ENCODE measurements at regions not wholly inside any gene's neighbourhood (a gene's known extent, or its start where the extent isn't known, plus 50 kb on each side); places are given as distances from the start of the nearest gene placed in this dataset.
A peak's percentile ranks its signal among the peaks of the same experiment; 100 is the strongest.

DNA sequence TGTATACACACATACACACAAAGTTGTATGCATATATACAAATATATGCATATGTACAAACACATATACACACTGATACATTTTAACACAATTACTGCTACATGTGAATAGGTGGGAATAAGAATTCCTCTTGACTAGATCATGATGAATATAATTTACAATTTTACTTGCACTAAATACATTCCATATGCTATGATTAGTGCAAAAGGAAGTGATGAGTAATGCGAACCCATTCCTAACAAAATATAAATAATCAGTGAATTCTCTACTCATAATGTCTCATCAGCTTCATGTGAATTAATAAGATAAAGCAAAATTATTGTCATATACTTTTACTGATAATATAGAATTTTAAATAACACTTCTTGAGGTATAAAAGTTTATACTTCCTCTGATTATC, 1077.3 kb upstream of the PCDH10 start:
- H3K27me3 ChIP-seq (ENCODE audit: insufficient read depth, low read length, poor library complexity) = no peaks in the 10 kb centered on the region
- TF ChIP-seq, protein P1, sequence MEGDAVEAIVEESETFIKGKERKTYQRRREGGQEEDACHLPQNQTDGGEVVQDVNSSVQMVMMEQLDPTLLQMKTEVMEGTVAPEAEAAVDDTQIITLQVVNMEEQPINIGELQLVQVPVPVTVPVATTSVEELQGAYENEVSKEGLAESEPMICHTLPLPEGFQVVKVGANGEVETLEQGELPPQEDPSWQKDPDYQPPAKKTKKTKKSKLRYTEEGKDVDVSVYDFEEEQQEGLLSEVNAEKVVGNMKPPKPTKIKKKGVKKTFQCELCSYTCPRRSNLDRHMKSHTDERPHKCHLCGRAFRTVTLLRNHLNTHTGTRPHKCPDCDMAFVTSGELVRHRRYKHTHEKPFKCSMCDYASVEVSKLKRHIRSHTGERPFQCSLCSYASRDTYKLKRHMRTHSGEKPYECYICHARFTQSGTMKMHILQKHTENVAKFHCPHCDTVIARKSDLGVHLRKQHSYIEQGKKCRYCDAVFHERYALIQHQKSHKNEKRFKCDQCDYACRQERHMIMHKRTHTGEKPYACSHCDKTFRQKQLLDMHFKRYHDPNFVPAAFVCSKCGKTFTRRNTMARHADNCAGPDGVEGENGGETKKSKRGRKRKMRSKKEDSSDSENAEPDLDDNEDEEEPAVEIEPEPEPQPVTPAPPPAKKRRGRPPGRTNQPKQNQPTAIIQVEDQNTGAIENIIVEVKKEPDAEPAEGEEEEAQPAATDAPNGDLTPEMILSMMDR (IDR thresholded peaks at IDR 0.05; ENCODE audit: borderline replicate concordance, extremely low read depth, low read length, poor library complexity, severe bottlenecking) = no peak
- no peak for TF ChIP-seq EZH2 (IDR thresholded peaks at IDR 0.05; ENCODE audit: borderline replicate concordance, low read depth, low read length, severe bottlenecking)
- no peaks in the 10 kb centered on the region for H4K20me1 ChIP-seq (ENCODE audit: insufficient read depth, low read length)
- H3K9me3 ChIP-seq (ENCODE audit: insufficient read depth, low read length, severe bottlenecking) = no peaks in the 10 kb centered on the region
- H2AFZ ChIP-seq (ENCODE audit: low read depth, low read length) = no peak overlapping the region
- no peak overlapping the region for H3K4me3 ChIP-seq (ENCODE audit: low read depth in 1 of 2, low read length in 2 of 2)
- H3K9ac ChIP-seq (ENCODE audit: low read depth, low read length) = no peak overlapping the region
- DNase-seq (no peak), ATAC-seq (ENCODE audit: insufficient read depth, low read depth) (no peak)
- H3K4me2 ChIP-seq (ENCODE audit: insufficient read depth, low read length) = no peak overlapping the region
- no peaks in the 10 kb centered on the region for H3K79me2 ChIP-seq (ENCODE audit: insufficient read depth, low read length)
- no peak overlapping the region for H3K27ac ChIP-seq (ENCODE audit: low read length)
- no peaks in the 10 kb centered on the region; the same call in 1 of the 2 replicates for H3K4me1 ChIP-seq (ENCODE audit: insufficient read depth, low read length)
- H3K36me3 ChIP-seq (ENCODE audit: insufficient read depth, low read length) = no peaks in the 10 kb centered on the region

DNA sequence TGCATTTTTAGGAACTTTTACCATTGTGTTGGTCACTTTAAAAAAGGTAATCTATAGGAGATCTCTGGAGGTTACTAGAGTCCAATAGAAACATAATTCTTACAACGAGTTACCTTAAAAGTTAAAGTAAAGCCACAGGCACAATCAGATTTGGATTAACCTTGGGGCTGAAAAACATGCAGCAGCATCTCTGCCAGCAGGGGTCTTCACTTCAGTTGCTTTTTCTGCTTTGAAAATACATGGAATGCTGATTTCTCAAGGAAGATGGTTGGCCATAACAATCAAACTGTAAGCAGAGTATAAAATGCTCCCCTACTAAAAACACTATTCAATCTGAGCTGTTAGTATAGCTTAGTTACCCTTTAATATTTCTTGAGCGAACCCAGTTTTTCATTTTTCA, 1072.3 kb upstream of the PCDH10 start:
- H3K27me3 ChIP-seq (ENCODE audit: insufficient read depth, low read length, poor library complexity) = no peaks in the 10 kb centered on the region
- no peak overlapping the region for H3K4me2 ChIP-seq (ENCODE audit: insufficient read depth, low read length)
- H3K27ac ChIP-seq (ENCODE audit: low read length) = no peak overlapping the region
- TF ChIP-seq, protein P1 (IDR thresholded peaks at IDR 0.05; ENCODE audit: borderline replicate concordance, extremely low read depth, low read length, poor library complexity, severe bottlenecking) = peak; percentile 11
- no peak for TF ChIP-seq EZH2 (IDR thresholded peaks at IDR 0.05; ENCODE audit: borderline replicate concordance, low read depth, low read length, severe bottlenecking)
- H3K9me3 ChIP-seq (ENCODE audit: insufficient read depth, low read length, severe bottlenecking) = no peaks in the 10 kb centered on the region
- H3K36me3 ChIP-seq (ENCODE audit: insufficient read depth, low read length) = no peaks in the 10 kb centered on the region
- H3K79me2 ChIP-seq (ENCODE audit: insufficient read depth, low read length) = no peaks in the 10 kb centered on the region
- no peak for ATAC-seq (ENCODE audit: insufficient read depth, low read depth)
- H4K20me1 ChIP-seq (ENCODE audit: insufficient read depth, low read length) = no peaks in the 10 kb centered on the region
- DNase-seq = no peak
- no peak overlapping the region for H3K9ac ChIP-seq (ENCODE audit: low read depth, low read length)
- no peak overlapping the region for H3K4me3 ChIP-seq (ENCODE audit: low read depth in 1 of 2, low read length in 2 of 2)
- H3K4me1 ChIP-seq (ENCODE audit: insufficient read depth, low read length) = no peaks in the 10 kb centered on the region
- no peak overlapping the region for H2AFZ ChIP-seq (ENCODE audit: low read depth, low read length)

DNA sequence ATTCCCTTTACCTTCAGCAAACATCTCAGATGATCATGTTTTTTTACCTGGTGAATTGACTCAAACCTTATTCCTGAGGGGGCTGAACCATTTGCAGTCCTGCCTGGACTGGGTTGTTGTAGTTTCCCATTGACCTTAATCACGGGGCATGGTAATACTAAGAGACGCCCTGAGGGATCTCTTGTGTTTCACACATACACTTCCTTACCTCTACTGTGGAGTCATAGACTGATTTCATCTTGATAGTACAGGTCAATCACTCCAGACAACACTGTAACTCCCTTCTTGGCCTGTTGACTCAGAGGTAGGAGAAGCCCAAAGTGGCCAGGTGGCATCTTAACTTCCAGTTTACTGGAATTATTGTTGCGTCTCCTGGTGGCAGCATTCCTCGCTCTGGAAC, 1064.0 kb upstream of the PCDH10 start:
- no peak for DNase-seq

More for the DNA sequence above, 1064.0 kb upstream of the PCDH10 start:
- no peak overlapping the region for H3K27ac ChIP-seq (ENCODE audit: low read length)
- no peak overlapping the region for H3K9ac ChIP-seq (ENCODE audit: low read depth, low read length)
- H2AFZ ChIP-seq (ENCODE audit: low read depth, low read length) = no peak overlapping the region
- peaks cover under 1% of the 10 kb centered on the region for H3K9me3 ChIP-seq (ENCODE audit: insufficient read depth, low read length, severe bottlenecking)
- no peaks in the 10 kb centered on the region for H3K79me2 ChIP-seq (ENCODE audit: insufficient read depth, low read length)
- ATAC-seq (ENCODE audit: insufficient read depth, low read depth) = no peak
- H3K36me3 ChIP-seq (ENCODE audit: insufficient read depth, low read length) = no peaks in the 10 kb centered on the region
- H3K4me3 ChIP-seq (ENCODE audit: low read depth in 1 of 2, low read length in 2 of 2) = no peak overlapping the region
- no peaks in the 10 kb centered on the region for H3K27me3 ChIP-seq (ENCODE audit: insufficient read depth, low read length, poor library complexity)
- H3K4me2 ChIP-seq (ENCODE audit: insufficient read depth, low read length) = no peak overlapping the region
- H4K20me1 ChIP-seq (ENCODE audit: insufficient read depth, low read length) = no peaks in the 10 kb centered on the region
- no peaks in the 10 kb centered on the region for H3K4me1 ChIP-seq (ENCODE audit: insufficient read depth, low read length)
- TF ChIP-seq, protein P1 (IDR thresholded peaks at IDR 0.05; ENCODE audit: borderline replicate concordance, extremely low read depth, low read length, poor library complexity, severe bottlenecking) = no peak
- no peak for TF ChIP-seq EZH2 (IDR thresholded peaks at IDR 0.05; ENCODE audit: borderline replicate concordance, low read depth, low read length, severe bottlenecking)
